ENCODE measurements at regions not wholly inside any gene's neighbourhood (a gene's known extent, or its start where the extent isn't known, plus 50 kb on each side); places are given as distances from the start of the nearest gene placed in this dataset.

DNA sequence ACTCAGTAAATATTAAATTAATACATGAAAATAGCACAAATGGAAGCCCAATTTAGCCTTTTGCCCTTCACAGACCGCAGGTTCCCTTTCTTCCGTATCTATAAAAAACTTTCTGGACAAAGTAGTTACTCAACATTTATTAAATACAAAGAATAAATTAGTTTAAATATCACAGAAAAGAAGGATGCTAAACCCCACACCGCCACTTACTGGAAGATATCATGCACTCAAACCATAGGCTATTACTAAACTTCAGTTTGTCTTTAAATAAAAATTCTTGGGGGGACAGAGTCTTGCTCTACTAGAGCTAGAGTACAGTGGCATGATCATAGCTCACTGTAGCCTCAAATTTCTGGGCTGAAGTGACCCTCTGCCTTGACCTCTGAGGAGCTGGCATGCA is 120.7 kb upstream of the FHL2 start:
- Histone ChIP-seq H4K20me1 (replicated peaks in 1 of 2; ENCODE audit: control insufficient read depth in 1 of 2, insufficient read depth in 2 of 2, low read length in 2 of 2) (no peaks in the 10 kb centered on the region), H3K23me2 (ENCODE audit: low read depth, low read length) (no peaks in the 10 kb centered on the region), H3K9me3 (ENCODE audit: insufficient read depth in 2 of 2, low read depth in 1 of 2, low read length in 1 of 2) (no peaks in the 10 kb centered on the region), H3K4ac (replicated peaks; ENCODE audit: insufficient read length, low read depth, low read length) (no peak overlapping the region), H2BK120ac (replicated peaks; ENCODE audit: low read depth, low read length) (no peak overlapping the region), H3K79me1 (ENCODE audit: low read depth, low read length) (no peaks in the 10 kb centered on the region), H3K36me3 (ENCODE audit: control insufficient read depth in 2 of 4, insufficient read depth in 4 of 4, low read length in 3 of 4) (no peaks in the 10 kb centered on the region), H3K27me3 (replicated peaks in 1 of 4; ENCODE audit: control insufficient read depth in 3 of 4, extremely low read depth in 1 of 4, insufficient read depth in 3 of 4, low read length in 3 of 4) (no peaks in the 10 kb centered on the region), H3K9ac (replicated peaks in 1 of 4; ENCODE audit: extremely low read depth in 1 of 4, low read depth in 3 of 4, low read length in 3 of 4) (no peak overlapping the region), H3K23ac (ENCODE audit: insufficient read length) (no peak overlapping the region), H2AK5ac (ENCODE audit: low read depth, low read length) (no peak overlapping the region), H4K8ac (ENCODE audit: extremely low read depth, insufficient read depth, low read length) (no peak overlapping the region), H3K27ac (ENCODE audit: low read depth, low read length) (no peak overlapping the region), H2BK5ac (ENCODE audit: low read depth, low read length) (no peak overlapping the region), H3K4me2 (ENCODE audit: insufficient read depth in 1 of 2, low read depth in 2 of 2, low read length in 2 of 2) (no peak overlapping the region), H4K91ac (replicated peaks; ENCODE audit: insufficient read length, low read length) (no peak overlapping the region), H3K4me1 (replicated peaks in 1 of 4; ENCODE audit: control insufficient read depth in 3 of 4, insufficient read depth in 4 of 4, low read length in 3 of 4) (no peaks in the 10 kb centered on the region), H4K5ac (ENCODE audit: insufficient read length, low read depth, low read length) (no peak overlapping the region), H2BK12ac (ENCODE audit: low read depth, low read length) (no peak overlapping the region), H2AFZ (ENCODE audit: low read length) (no peak overlapping the region), H3K18ac (ENCODE audit: extremely low read depth, low read length) (no peak overlapping the region), H3K4me3 (ENCODE audit: extremely low read depth in 1 of 4, insufficient read depth in 2 of 4, low read depth in 3 of 4, low read length in 4 of 4) (no peak overlapping the region), H2BK15ac (ENCODE audit: low read length) (no peak overlapping the region), H3K56ac (replicated peaks; ENCODE audit: insufficient read length, low read depth, low read length) (no peak overlapping the region), H3K79me2 (ENCODE audit: control insufficient read depth in 1 of 2, insufficient read depth in 2 of 2, low read length in 2 of 2) (no peaks in the 10 kb centered on the region), H3K14ac (ENCODE audit: insufficient read length) (no peak overlapping the region), H2BK20ac (ENCODE audit: low read length) (no peak overlapping the region)
- ChIA-PET POLR2A (ENCODE audit: partially characterized antibody) (interaction anchor here (1.2 kb wide), 1 partner anchor 168 kb away, joined by 3 read pairs; no protein-coding TSS in a partner anchor), CTCF (ENCODE audit: partially characterized antibody) (interaction anchor here (0.8 to 11.2 kb wide), 14 partner anchors 10 to 434 kb away, joined by 3 to 122 read pairs (median 4); partner anchors contain the start of gene FHL2)
- TF ChIP-seq SAP30 (IDR thresholded peaks at IDR 0.05; ENCODE audit: insufficient read depth, insufficient replicate concordance, low read length): no peak
- TF ChIP-seq SIN3A (conservative IDR thresholded peaks at IDR 0.05 in 1 of 2, IDR thresholded peaks at IDR 0.05 in 1 of 2; ENCODE audit: low read depth in 1 of 2, low read length in 2 of 2): no peak
- TF ChIP-seq KDM4A (IDR thresholded peaks at IDR 0.05; ENCODE audit: low read depth, low read length, severe bottlenecking): no peak
- TF ChIP-seq TCF12 (IDR thresholded peaks at IDR 0.05; ENCODE audit: low read depth, low read length): no peak
- TF ChIP-seq CBX5 (IDR thresholded peaks at IDR 0.05; ENCODE audit: low read depth, low read length): no peak
- no peak for TF ChIP-seq JUND (IDR thresholded peaks at IDR 0.05; ENCODE audit: low read length)
- TF ChIP-seq, protein P1, sequence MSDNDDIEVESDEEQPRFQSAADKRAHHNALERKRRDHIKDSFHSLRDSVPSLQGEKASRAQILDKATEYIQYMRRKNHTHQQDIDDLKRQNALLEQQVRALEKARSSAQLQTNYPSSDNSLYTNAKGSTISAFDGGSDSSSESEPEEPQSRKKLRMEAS (IDR thresholded peaks at IDR 0.05): no peak
- no peak for TF ChIP-seq SIRT6 (IDR thresholded peaks at IDR 0.05; ENCODE audit: low read length)
- whole genome bisulfite sequencing, 2 experiments (ENCODE audit: extremely low coverage in 1 of 2, insufficient coverage in 1 of 2, insufficient read length in 1 of 2, insufficient replicate concordance in 2 of 2, low coverage in 1 of 2, low lambda C conversion rate in 2 of 2, missing lambda C conversion rate in 1 of 2): 93% methylated on average over 3 of the region's 3 CpGs; no CpG with 5 or more reads in 1 of the 2 experiments
- FAIRE-seq: no peak
- DNase-seq (ENCODE audit: low read depth in 1 of 2, low spot score in 2 of 2): no peak
